Fibroblast of lung (primary cell): ENCODE measurements at regions not wholly inside any gene's neighbourhood (a gene's known extent, or its start where the extent isn't known, plus 50 kb on each side); places are given as distances from the start of the nearest gene placed in this dataset.

Experiments used
- DNase-seq, 2 donors: peaks; one replicate each; pipeline versions ENCODE4 v3.0.0 to v3.0.0-alpha.2; 2010; ENCODE audit warnings: low read depth in 2 of 2
- H2AFZ ChIP-seq: 2 replicates; pipeline ENCODE4 v1.5.1; 2012; ENCODE audit warnings: low read length, control low read depth, inconsistent platforms
- H3K27ac ChIP-seq: 2 replicates; pipeline ENCODE4 v1.5.1; 2011; ENCODE audit warnings: low read length, control low read depth; ENCODE audit not compliant: insufficient read depth
- H3K27me3 ChIP-seq: 2 replicates; pipeline ENCODE4 v1.5.1; 2011; ENCODE audit warnings: mild to moderate bottlenecking, low read length; ENCODE audit not compliant: control insufficient read depth, insufficient read depth
- H3K36me3 ChIP-seq: 2 replicates; pipeline ENCODE4 v1.5.1; 2011; ENCODE audit warnings: low read length; ENCODE audit not compliant: control insufficient read depth, insufficient read depth
- H3K4me1 ChIP-seq: 2 replicates; pipeline ENCODE4 v1.5.1; 2011; ENCODE audit warnings: low read length; ENCODE audit not compliant: control insufficient read depth, insufficient read depth; ENCODE audit errors: extremely low read depth
- H3K4me2 ChIP-seq: 2 replicates; pipeline ENCODE4 v1.5.1; 2011; ENCODE audit warnings: low read length, control low read depth; ENCODE audit not compliant: insufficient read depth; ENCODE audit errors: extremely low read depth
- H3K4me3 ChIP-seq, 4 experiments: fragments of 200-600 bp in 1 of 4; sonication (generic) in 1 of 4; replicated peaks in 1 of 4; 2 replicates each; pipeline ENCODE4 v1.5.1; 2011 to 2016; ENCODE audit warnings: low read length in 4 of 4, low read depth in 3 of 4, mild to moderate bottlenecking in 3 of 4, control low read depth in 2 of 4, inconsistent platforms in 1 of 4, mixed read lengths in 1 of 4; ENCODE audit not compliant: insufficient read depth in 1 of 4; ENCODE audit errors: control extremely low read depth in 1 of 4
- H3K79me2 ChIP-seq: 2 replicates; pipeline ENCODE4 v1.5.1; 2012; ENCODE audit warnings: mild to moderate bottlenecking, low read length, inconsistent platforms; ENCODE audit not compliant: control insufficient read depth, insufficient read depth
- H3K9ac ChIP-seq: 2 replicates; pipeline ENCODE4 v1.5.1; 2011; ENCODE audit warnings: mild to moderate bottlenecking, low read length, control low read depth; ENCODE audit not compliant: insufficient read depth
- H3K9me3 ChIP-seq: 2 replicates; pipeline ENCODE4 v1.5.1; 2012; ENCODE audit warnings: low read depth, low read length; ENCODE audit not compliant: control insufficient read depth, insufficient read depth
- H4K20me1 ChIP-seq: 2 replicates; pipeline ENCODE4 v1.5.1; 2011; ENCODE audit warnings: low read length; ENCODE audit not compliant: control insufficient read depth, insufficient read depth; ENCODE audit errors: extremely low read depth
- EZH2 ChIP-seq: IDR thresholded peaks from 2 replicates; pipeline ENCODE4 v1.5.1; 2012; ENCODE audit warnings: low read length, control low read depth, mild to moderate bottlenecking; ENCODE audit errors: missing control alignments
- TF ChIP-seq, protein P1 (sequence below), 2 donors: IDR thresholded peaks in 1 of 2; conservative IDR thresholded peaks in 1 of 2; 1 replicate in 1 of 2; 2 replicates in 1 of 2; pipeline ENCODE4 v1.5.1; 2011 to 2012; ENCODE audit warnings: low read length in 2 of 2, control low read depth in 1 of 2, inconsistent platforms in 1 of 2, low read depth in 1 of 2, mild to moderate bottlenecking in 1 of 2

DNA sequence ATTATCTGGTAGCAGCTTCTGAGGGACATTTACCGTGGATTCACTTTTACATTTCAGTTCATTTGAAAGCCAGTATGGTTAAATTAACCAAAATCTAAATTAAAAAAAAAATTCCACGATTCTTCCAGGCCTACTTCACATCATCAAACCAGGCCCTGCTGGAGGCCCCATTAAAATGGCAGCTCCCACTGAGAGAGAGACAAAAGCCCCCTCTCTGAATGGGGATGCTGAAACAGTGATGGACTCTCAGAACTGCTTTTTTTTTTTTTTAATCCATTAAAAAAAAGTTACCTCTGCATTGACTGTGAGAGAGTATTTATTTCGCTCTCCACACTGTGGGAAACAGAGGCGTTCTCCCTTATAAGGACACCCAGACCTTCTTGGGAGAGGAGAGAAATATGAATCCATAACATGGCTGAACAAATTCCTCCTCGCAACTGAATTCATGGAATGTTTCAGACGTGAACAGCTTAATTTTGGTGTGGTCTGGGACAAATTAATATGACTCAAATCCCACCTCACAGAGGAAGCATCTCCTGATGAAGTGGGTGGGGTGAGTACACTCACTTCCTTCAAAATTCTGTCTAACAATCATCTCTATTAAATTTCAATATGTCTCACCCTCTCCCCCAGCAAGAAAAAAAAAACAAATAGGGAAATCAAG is 73.5 kb downstream of the SAMD9 start:
- Histone ChIP-seq H4K20me1 (no peaks in the 10 kb centered on the region), H3K4me3 (no peak overlapping the region), H3K4me2 (no peak overlapping the region), H3K36me3 (no peaks in the 10 kb centered on the region), H3K27me3 (no peaks in the 10 kb centered on the region), H3K4me1 (peaks cover 3% of the 10 kb centered on the region), H3K9me3 (no peaks in the 10 kb centered on the region), H3K27ac (no peak overlapping the region), H2AFZ (no peak overlapping the region), H3K9ac (no peak overlapping the region), H3K79me2 (no peaks in the 10 kb centered on the region)
- TF ChIP-seq, protein P1, sequence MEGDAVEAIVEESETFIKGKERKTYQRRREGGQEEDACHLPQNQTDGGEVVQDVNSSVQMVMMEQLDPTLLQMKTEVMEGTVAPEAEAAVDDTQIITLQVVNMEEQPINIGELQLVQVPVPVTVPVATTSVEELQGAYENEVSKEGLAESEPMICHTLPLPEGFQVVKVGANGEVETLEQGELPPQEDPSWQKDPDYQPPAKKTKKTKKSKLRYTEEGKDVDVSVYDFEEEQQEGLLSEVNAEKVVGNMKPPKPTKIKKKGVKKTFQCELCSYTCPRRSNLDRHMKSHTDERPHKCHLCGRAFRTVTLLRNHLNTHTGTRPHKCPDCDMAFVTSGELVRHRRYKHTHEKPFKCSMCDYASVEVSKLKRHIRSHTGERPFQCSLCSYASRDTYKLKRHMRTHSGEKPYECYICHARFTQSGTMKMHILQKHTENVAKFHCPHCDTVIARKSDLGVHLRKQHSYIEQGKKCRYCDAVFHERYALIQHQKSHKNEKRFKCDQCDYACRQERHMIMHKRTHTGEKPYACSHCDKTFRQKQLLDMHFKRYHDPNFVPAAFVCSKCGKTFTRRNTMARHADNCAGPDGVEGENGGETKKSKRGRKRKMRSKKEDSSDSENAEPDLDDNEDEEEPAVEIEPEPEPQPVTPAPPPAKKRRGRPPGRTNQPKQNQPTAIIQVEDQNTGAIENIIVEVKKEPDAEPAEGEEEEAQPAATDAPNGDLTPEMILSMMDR (conservative IDR thresholded peaks at IDR 0.05 in 1 of 2, IDR thresholded peaks at IDR 0.05 in 1 of 2; ENCODE audit: low read depth in 1 of 2, low read length in 2 of 2) = no peak
- no peak for TF ChIP-seq EZH2
- peak; percentile 34 to 88 for DNase-seq

DNA sequence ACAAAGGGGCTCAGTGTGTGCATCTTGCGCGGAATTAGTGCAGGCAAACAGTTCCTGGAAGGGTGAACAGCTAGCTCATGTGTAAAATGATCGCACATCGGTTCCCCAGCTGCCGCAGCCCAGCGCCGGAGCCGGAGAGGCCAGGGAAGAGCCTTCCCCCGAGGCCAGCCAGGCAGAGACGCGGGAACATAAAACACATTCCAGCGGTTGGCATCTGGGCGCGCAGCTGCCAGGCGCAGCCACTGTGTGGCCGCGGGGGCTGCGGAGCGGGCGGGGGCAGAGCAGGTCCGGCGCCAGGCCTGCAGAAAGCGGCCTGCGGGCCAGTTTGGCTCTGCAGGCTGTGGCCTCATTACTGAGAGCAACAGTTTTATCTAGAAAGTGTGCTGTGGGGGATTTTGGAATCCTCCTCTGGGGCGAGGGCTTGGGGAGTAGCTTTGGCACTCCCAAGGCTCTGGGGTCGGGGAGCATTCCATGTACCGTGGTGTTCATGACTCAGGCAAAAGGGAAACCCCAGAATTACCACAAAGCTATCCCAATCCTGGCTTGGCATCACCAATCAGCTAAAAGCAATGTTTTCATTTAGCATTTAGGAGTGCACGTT is 74.3 kb downstream of the SAMD9 start:
- Histone ChIP-seq H3K4me2 (peak overlapping the region; percentile 78), H4K20me1 (no peaks in the 10 kb centered on the region), H3K79me2 (no peaks in the 10 kb centered on the region), H2AFZ (peak overlapping the region; percentile 82), H3K27ac (peak overlapping the region; percentile 73), H3K9me3 (no peaks in the 10 kb centered on the region), H3K36me3 (no peaks in the 10 kb centered on the region), H3K4me1 (peaks cover 3% of the 10 kb centered on the region), H3K27me3 (no peaks in the 10 kb centered on the region), H3K4me3 (peak overlapping the region in 3 of 4 experiments; percentile 13 to 47 (median 27)), H3K9ac (peak overlapping the region; percentile 51)
- TF ChIP-seq EZH2 = no peak
- TF ChIP-seq, protein P1 (conservative IDR thresholded peaks at IDR 0.05 in 1 of 2, IDR thresholded peaks at IDR 0.05 in 1 of 2; ENCODE audit: low read depth in 1 of 2, low read length in 2 of 2) = no peak
- DNase-seq = peak; percentile 73 to 93

DNA sequence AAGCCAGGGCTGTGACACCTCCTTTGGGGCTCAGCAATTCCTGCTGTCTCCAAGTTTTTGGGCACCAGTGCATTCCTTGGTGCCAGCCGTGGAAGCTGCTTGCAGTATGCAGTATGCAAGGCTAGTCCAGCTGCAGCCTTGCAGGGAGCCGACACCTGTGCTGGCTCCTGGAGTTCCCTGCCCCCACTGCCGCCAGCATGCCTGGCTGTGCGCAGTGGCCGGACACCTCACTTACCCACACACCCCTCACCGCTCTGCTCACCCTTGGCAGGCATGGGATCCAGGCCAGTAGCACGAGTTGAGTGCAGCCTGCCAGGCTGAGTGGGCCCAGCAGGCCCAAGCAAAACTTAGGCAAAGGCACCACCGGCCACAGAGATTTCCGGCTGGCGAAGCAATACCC is 77.4 kb downstream of the SAMD9 start:
- H4K20me1 ChIP-seq = no peaks in the 10 kb centered on the region
- H3K79me2 ChIP-seq = no peaks in the 10 kb centered on the region
- H2AFZ ChIP-seq = no peak overlapping the region
- peaks cover 3% of the 10 kb centered on the region for H3K4me1 ChIP-seq
- TF ChIP-seq, protein P1 (conservative IDR thresholded peaks at IDR 0.05 in 1 of 2, IDR thresholded peaks at IDR 0.05 in 1 of 2; ENCODE audit: low read depth in 1 of 2, low read length in 2 of 2) = no peak
- TF ChIP-seq EZH2 = no peak
- H3K9ac ChIP-seq = no peak overlapping the region
- no peak for DNase-seq
- no peak overlapping the region for H3K4me2 ChIP-seq
- no peaks in the 10 kb centered on the region for H3K36me3 ChIP-seq
- H3K27me3 ChIP-seq = no peaks in the 10 kb centered on the region
- H3K9me3 ChIP-seq = no peaks in the 10 kb centered on the region
- H3K27ac ChIP-seq = no peak overlapping the region
- no peak overlapping the region for H3K4me3 ChIP-seq
